ENCODE measurements at regions not wholly inside any gene's neighbourhood (a gene's known extent, or its start where the extent isn't known, plus 50 kb on each side); places are given as distances from the start of the nearest gene placed in this dataset.

GRCh38 chr15:87496795-87497194 lies 759.7 kb downstream of the NTRK3 start:
- no peak for TF ChIP-seq CTCF (IDR thresholded peaks at IDR 0.05)
- TF ChIP-seq REST (IDR thresholded peaks at IDR 0.05; ENCODE audit: insufficient read depth in 1 of 2, low read depth in 2 of 2, low read length in 1 of 2) = no peak
- TF ChIP-seq POLR2AphosphoS5 (IDR thresholded peaks at IDR 0.05; ENCODE audit: low read depth, low read length) = no peak
- TF ChIP-seq SIN3A (IDR thresholded peaks at IDR 0.05; ENCODE audit: borderline replicate concordance, insufficient read depth, low read depth, low read length) = no peak
